ENCODE measurements at regions not wholly inside any gene's neighbourhood (a gene's known extent, or its start where the extent isn't known, plus 50 kb on each side); places are given as distances from the start of the nearest gene placed in this dataset.

DNA sequence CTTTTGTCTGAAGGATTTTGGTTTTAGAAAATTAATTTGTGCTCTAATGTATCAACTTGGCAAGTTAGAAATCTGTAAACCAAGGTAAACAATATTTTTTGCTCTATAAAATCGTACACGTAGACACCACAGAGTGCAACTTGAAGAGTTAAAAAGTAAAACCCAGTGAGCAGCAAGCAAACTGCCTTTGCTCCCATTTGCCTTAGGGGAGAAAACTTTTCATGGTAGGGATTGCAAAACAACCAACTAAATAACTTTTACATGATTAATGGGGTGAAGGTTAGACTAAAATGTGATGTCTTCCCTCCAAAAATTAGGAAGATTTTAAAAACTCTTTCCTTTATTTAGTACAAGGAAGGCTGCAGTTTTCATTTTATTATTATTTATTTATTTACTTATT lies 224.2 kb upstream of the LYZL1 start:
- no peak overlapping the region for H3K27ac Mint-ChIP-seq
- DNase-seq = no peak
- no peak for ATAC-seq (ENCODE audit: low read depth in 2 of 2)
- no peak overlapping the region for H3K4me3 Mint-ChIP-seq
- H3K27me3 Mint-ChIP-seq = peaks cover 0 to 6% (median 0%) of the 10 kb centered on the region in 3 donors
- H3K9me3 Mint-ChIP-seq = no peaks in the 10 kb centered on the region
- no peaks in the 10 kb centered on the region for H3K4me1 Mint-ChIP-seq
- no peaks in the 10 kb centered on the region for H3K36me3 Mint-ChIP-seq

DNA sequence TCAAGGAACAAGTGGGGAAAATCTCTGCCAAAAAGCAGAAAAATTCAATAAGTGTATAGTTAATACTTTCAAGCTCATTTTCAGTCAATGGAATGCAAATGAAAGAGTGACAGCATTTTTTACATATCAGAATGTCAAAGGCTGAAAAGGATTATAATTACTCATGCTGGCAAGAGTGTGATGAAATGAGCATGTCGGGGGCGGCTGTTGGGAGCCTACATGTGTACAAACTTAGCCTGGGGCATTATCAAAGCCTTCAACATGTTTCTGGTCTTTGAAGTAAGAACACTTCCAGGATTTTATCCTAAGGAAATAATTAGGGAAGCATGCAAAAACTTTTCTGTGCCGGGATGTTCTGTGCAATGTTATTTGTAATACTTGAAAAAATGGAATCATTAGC lies 221.7 kb upstream of the LYZL1 start:
- H3K27me3 Mint-ChIP-seq = peaks cover 0 to 3% (median 0%) of the 10 kb centered on the region in 3 donors
- H3K27ac Mint-ChIP-seq = no peak overlapping the region
- no peak for DNase-seq
- no peak for ATAC-seq (ENCODE audit: low read depth in 2 of 2)
- no peak overlapping the region for H3K4me3 Mint-ChIP-seq
- no peaks in the 10 kb centered on the region for H3K36me3 Mint-ChIP-seq
- no peaks in the 10 kb centered on the region for H3K4me1 Mint-ChIP-seq
- peaks cover 0 to 2% (median 0%) of the 10 kb centered on the region in 7 donors for H3K9me3 Mint-ChIP-seq

DNA sequence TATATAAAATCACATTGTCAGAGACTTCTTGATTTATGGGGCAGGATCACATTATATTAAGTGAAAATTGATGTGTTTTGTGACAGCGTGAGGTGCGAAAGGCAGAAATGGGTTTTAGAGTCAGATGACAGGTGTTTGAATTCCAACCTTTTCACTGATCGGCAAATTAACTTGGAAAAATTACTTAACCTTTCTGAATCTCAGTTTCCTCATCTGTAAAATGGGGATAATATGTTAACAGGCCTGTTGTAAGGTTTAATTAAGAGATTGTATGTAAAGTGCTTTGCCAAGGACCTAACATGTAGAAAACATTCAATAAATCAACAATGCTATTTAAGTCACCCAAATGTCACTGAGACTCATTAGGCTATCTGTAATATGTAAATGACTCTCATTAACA lies 221.2 kb upstream of the LYZL1 start:
- Mint-ChIP-seq H3K4me1 (no peaks in the 10 kb centered on the region), H3K27ac (no peak overlapping the region), H3K4me3 (no peak overlapping the region), H3K36me3 (no peaks in the 10 kb centered on the region), H3K9me3 (peaks cover 0 to 2% (median 0%) of the 10 kb centered on the region in 7 donors), H3K27me3 (peaks cover 0 to 3% (median 0%) of the 10 kb centered on the region in 3 donors)
- ATAC-seq (ENCODE audit: low read depth in 2 of 2) (no peak), DNase-seq (no peak)

DNA sequence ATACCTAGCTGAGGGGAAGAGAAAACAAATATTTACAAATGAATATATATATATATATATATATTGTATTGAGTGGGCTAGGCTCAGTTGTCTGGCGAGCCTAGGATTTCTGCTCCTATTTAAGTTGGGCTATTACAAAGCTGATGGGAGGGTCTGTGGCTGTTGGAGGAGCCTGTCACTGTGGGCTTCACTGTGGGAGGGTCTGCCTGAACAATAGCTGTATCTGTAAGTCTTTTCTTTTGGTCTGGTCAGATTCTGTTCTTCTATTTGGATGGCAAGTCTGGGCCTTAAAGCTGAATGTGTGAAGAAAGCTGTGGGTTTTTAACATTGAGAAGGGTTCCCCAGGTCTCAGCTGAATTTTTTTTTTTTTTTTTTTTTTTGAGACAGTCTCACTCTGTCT lies 220.6 kb upstream of the LYZL1 start:
- Mint-ChIP-seq H3K27me3 (peaks cover 0 to 3% (median 0%) of the 10 kb centered on the region in 3 donors), H3K4me1 (no peaks in the 10 kb centered on the region), H3K4me3 (no peak overlapping the region), H3K9me3 (peaks cover 0 to 2% (median 0%) of the 10 kb centered on the region in 7 donors), H3K36me3 (no peaks in the 10 kb centered on the region), H3K27ac (no peak overlapping the region)
- no peak for DNase-seq
- no peak for ATAC-seq (ENCODE audit: low read depth in 2 of 2)

DNA sequence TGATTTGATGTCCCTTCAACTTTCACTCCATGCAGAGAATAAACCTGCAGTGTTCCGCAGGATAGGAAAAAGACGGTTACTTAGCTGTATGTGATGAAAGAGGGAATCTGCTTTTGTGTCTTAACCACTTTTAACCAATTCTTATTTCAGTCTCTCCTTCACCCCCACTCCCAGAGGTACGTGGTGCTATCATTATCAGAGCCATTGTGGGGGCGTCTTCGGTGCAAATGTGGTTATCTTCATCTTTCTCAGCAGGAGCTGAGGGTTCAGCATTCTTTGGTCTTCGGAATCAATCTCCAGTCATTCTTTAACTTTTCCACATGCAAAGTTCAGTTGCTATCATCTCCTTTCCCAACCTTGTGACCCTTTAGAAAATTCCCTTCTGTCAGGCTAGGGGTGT lies 219.9 kb upstream of the LYZL1 start:
- Mint-ChIP-seq H3K27me3 (peaks cover 0 to 3% (median 0%) of the 10 kb centered on the region in 3 donors), H3K4me3 (no peak overlapping the region), H3K4me1 (no peaks in the 10 kb centered on the region), H3K9me3 (peaks cover 0 to 2% (median 0%) of the 10 kb centered on the region in 7 donors), H3K27ac (no peak overlapping the region), H3K36me3 (no peaks in the 10 kb centered on the region)
- no peak for DNase-seq
- ATAC-seq (ENCODE audit: low read depth in 2 of 2) = no peak

DNA sequence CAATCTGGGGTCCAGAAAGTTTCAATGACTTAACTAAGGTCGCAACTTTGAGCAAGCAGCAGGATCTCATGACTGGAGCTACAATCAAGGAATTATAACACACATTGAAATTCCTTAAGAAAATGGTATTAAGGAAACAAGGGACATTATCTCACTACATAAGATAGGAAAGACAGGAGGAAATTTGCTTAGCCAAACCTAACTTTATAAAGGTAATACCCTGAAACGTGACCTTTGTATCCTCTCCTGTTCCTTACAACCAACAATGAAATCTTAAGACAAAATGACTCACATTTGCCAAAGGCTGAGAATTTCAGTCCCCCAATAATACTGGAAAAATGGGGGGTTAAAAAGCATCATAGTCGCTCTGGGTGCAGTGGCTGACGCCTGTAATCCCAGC lies 218.9 kb upstream of the LYZL1 start:
- H3K9me3 Mint-ChIP-seq = peaks cover 0 to 2% (median 0%) of the 10 kb centered on the region in 7 donors
- ATAC-seq (ENCODE audit: low read depth in 2 of 2) (no peak), DNase-seq (no peak)
- no peak overlapping the region for H3K27ac Mint-ChIP-seq
- no peaks in the 10 kb centered on the region for H3K36me3 Mint-ChIP-seq
- no peak overlapping the region for H3K4me3 Mint-ChIP-seq
- H3K4me1 Mint-ChIP-seq = no peaks in the 10 kb centered on the region
- peaks cover 0 to 3% (median 0%) of the 10 kb centered on the region in 3 donors for H3K27me3 Mint-ChIP-seq

DNA sequence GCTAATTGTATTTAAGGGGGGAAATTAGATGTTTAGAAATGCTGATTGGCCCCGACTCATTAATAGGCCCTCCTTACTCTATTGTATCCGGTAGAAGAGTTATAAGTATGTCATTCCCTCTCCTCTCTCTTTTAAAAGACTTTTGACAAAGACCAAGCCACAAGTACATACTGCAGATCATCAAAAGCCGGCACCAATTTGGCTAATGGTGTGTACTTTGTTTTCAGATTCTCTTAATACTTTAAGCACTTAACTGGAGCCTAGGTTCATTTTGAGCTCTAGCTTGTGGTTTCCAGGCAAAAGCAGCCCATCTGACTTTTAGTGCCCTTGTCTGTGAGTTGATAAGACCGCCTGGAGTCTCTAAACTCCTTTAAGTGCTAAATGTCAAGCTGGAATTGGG lies 210.0 kb upstream of the LYZL1 start:
- Mint-ChIP-seq H3K27me3 (no peaks in the 10 kb centered on the region), H3K4me3 (no peak overlapping the region), H3K27ac (no peak overlapping the region), H3K9me3 (no peaks in the 10 kb centered on the region), H3K4me1 (no peaks in the 10 kb centered on the region), H3K36me3 (no peaks in the 10 kb centered on the region)
- no peak for DNase-seq
- no peak for ATAC-seq (ENCODE audit: low read depth in 2 of 2)

DNA sequence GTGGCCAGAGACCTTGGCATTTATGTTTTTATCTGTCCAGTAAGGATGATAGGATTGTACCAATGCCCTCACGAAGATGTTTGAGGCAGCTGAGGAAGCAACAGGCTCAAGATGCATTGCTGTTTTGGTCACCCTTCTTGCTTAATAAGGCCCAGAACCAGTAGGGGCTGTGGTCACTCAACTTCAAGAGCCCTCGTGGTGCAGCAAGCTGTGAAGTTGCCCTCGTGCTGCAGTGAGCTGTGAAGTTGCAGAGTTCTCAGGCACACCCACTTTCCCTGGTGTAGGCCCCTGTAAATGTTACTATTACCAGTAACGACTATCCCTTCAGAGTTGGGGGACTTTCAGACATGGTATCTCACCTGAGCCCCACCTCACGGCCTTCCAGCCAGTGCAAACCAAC lies 207.6 kb upstream of the LYZL1 start:
- H3K4me3 Mint-ChIP-seq = no peak overlapping the region
- H3K27me3 Mint-ChIP-seq = no peaks in the 10 kb centered on the region
- DNase-seq (no peak), ATAC-seq (ENCODE audit: low read depth in 2 of 2) (no peak)
- no peaks in the 10 kb centered on the region for H3K36me3 Mint-ChIP-seq
- H3K9me3 Mint-ChIP-seq = peaks cover 0 to 4% (median 1%) of the 10 kb centered on the region in 7 donors
- no peaks in the 10 kb centered on the region for H3K4me1 Mint-ChIP-seq
- no peak overlapping the region for H3K27ac Mint-ChIP-seq

DNA sequence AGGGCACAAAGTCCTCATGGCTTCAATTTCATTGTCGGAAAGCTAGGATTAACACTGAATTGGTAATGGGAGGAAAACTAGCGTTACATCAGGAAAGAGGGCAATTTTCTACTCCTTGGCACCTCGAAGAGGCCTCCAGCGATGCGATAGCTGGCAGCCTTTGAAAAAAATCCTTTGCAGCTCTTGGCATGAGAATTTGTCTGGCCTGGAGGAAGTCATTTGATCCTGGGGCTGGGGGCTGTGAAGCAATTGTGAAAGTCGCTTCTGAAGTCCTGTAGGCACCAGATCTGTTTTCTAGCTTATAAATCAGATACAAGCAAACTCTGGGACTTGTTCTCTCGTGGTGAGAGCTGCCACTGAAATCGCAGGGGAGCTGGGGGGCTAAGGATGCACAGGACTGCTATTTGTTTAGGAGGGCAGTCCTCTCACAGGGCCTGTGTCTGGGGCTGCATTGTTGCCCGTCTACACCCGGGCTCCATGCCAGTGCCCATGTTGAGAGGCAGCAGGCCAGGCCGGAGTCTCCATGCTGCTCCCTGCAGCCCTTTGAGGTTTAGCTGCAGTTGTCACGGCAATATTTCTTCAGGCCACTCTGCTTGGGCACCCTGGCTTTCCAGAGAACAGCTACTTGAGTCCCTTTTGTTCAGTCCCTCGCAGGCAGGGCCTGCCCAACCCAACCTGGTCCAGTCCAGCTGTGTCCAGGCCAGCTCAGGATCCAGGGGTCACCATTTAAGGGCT lies 206.8 kb upstream of the LYZL1 start:
- no peaks in the 10 kb centered on the region for H3K36me3 Mint-ChIP-seq
- no peak for ATAC-seq (ENCODE audit: low read depth in 2 of 2)
- H3K4me1 Mint-ChIP-seq = no peaks in the 10 kb centered on the region
- DNase-seq = no peak
- peaks cover 0 to 4% (median 1%) of the 10 kb centered on the region in 7 donors for H3K9me3 Mint-ChIP-seq
- H3K27me3 Mint-ChIP-seq = no peaks in the 10 kb centered on the region
- H3K4me3 Mint-ChIP-seq = no peak overlapping the region
- H3K27ac Mint-ChIP-seq = no peak overlapping the region

DNA sequence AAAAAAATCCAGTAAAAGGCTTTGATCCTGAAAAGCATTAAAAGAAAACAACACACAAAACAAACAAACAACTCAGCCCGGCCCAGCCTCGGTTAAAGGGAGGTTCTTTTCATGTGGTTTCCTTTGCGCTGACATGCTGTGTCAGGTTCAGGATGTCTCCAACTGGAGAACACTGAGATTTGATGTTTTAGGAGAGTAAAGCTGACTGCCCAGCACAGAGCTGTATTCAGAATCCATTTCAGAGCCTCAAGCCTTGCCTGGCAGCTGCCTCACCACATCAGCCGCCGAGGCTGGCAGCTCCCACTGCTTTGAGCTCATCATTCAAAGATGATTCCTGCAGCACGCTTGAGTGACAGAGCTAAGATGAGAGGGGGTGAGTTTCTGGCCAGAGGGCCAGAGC lies 205.8 kb upstream of the LYZL1 start:
- no peak for ATAC-seq (ENCODE audit: low read depth in 2 of 2)
- DNase-seq = no peak
- H3K9me3 Mint-ChIP-seq = peaks cover 0 to 4% (median 1%) of the 10 kb centered on the region in 7 donors
- no peak overlapping the region for H3K27ac Mint-ChIP-seq
- no peaks in the 10 kb centered on the region for H3K27me3 Mint-ChIP-seq
- no peak overlapping the region for H3K4me3 Mint-ChIP-seq
- H3K4me1 Mint-ChIP-seq = no peaks in the 10 kb centered on the region
- H3K36me3 Mint-ChIP-seq = no peaks in the 10 kb centered on the region

DNA sequence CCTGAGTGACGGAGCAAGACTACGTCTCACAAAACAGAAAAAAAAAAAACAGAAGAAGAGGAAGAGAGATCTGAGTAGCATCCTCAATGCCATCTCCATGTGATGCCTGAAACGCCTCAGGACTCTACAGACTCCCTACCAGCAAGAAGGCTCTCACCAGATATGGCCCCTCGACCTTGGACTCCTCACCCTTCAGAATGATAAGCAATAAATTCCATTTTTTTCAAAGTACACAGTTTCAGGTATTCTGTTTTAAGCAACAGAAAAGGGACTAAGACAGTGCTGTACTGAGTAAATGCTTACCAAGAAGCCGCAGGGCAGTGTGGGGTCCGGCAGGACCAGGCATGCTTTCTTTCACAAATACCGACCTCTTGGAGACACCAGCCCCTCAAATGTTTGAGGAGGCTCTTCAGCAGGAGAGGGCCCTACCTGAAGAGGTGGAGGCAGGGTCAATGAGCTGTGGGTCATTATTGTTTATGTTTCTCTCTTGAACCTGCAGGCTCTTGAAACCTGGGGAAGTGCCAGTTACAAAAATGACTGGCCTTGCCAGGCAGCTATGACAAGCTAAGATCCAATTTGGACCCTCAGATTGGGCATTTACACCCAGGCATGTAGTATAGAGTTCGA lies 204.1 kb upstream of the LYZL1 start:
- H3K4me3 Mint-ChIP-seq = no peak overlapping the region
- no peaks in the 10 kb centered on the region for H3K4me1 Mint-ChIP-seq
- no peak for ATAC-seq (ENCODE audit: low read depth in 2 of 2)
- H3K27me3 Mint-ChIP-seq = no peaks in the 10 kb centered on the region
- no peak for DNase-seq
- no peaks in the 10 kb centered on the region for H3K36me3 Mint-ChIP-seq
- no peak overlapping the region for H3K27ac Mint-ChIP-seq
- peaks cover 0 to 8% (median 1%) of the 10 kb centered on the region in 7 donors for H3K9me3 Mint-ChIP-seq

DNA sequence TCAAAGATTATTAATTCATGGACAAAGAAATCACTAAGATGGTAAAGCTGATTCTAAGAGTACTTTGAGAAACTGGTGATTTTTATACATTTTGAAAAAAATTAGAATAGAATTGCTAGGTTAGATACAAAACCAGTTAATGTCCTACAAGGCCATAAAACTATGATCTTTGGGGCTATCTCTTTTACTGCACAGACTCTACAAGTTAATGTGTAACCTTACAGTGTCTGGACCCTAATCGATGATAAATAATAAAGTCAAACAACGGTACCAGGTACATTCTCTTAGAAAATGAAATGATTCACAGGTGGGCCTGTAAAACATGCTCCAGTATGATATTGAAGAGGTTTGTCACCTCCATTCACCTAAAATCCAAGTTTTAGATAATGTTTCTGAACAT lies 199.8 kb upstream of the LYZL1 start:
- peaks cover 0 to 4% (median 0%) of the 10 kb centered on the region in 3 donors for H3K27me3 Mint-ChIP-seq
- H3K9me3 Mint-ChIP-seq = peaks cover 0 to 17% (median 3%) of the 10 kb centered on the region in 7 donors
- H3K4me1 Mint-ChIP-seq = no peaks in the 10 kb centered on the region
- DNase-seq (no peak), ATAC-seq (ENCODE audit: low read depth in 2 of 2) (no peak)
- H3K36me3 Mint-ChIP-seq = no peaks in the 10 kb centered on the region
- H3K27ac Mint-ChIP-seq = no peak overlapping the region
- no peak overlapping the region for H3K4me3 Mint-ChIP-seq

DNA sequence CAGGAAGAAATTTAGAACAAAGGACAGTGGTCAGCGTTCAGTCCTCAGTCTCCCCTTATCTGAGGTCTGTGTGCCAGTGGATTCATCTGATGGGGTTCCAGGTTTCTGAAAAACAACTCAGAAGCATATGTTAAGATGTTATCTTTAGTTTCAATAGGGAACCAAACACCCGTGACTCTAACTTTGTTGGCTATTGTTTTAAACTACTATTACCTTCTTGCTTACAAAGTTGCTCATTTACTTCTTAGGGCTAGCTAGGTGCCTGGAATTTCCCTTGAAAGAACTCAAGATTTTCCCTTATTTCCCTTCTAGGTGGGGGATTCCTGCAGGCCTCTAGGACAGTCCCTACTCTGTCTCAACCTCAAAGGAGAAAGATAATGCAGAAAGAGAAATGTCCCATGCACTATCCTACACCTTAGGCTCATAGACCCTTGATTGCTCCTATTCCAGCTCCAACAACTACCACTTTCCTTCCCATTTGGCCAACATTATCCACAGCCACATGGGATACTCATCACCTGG lies 192.5 kb upstream of the LYZL1 start:
- Mint-ChIP-seq H3K27me3 (peaks cover 0 to 4% (median 0%) of the 10 kb centered on the region in 3 donors), H3K4me3 (no peak overlapping the region), H3K9me3 (peaks cover 0 to 20% (median 9%) of the 10 kb centered on the region in 7 donors), H3K4me1 (no peaks in the 10 kb centered on the region), H3K27ac (no peak overlapping the region), H3K36me3 (no peaks in the 10 kb centered on the region)
- DNase-seq = no peak
- ATAC-seq (ENCODE audit: low read depth in 2 of 2) = no peak

DNA sequence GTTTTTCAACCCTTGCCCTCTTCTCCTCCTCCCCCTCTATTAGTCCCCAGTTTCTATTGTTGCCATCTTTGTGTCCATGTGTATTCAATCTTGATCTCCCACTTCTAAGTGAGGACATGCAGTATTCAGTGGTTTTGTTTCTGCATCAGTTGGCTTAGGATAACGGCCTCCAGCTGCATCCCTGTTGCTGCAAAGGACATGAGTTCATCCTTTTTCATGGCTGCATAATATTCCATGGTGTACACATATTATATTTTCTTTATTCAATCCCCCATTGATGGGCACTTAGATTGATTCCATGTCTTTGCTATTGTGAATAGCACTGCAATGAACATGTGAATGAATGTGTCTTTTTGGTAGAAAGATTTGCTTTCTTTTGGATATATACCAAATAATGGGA lies 190.4 kb upstream of the LYZL1 start:
- H3K9me3 Mint-ChIP-seq = peaks cover 0 to 19% (median 10%) of the 10 kb centered on the region in 7 donors
- ATAC-seq (ENCODE audit: low read depth in 2 of 2) = no peak
- peaks cover 0 to 11% (median 4%) of the 10 kb centered on the region in 3 donors for H3K27me3 Mint-ChIP-seq
- peaks cover 0 to 8% of the 10 kb centered on the region in 2 donors for H3K36me3 Mint-ChIP-seq
- H3K4me3 Mint-ChIP-seq = peak overlapping the region in 2 of 8 donors; percentile 16 to 54
- no peak for DNase-seq
- H3K4me1 Mint-ChIP-seq = no peaks in the 10 kb centered on the region
- no peak overlapping the region for H3K27ac Mint-ChIP-seq

Measured in naive B cell (primary cell).